ENCODE measurements at regions not wholly inside any gene's neighbourhood (a gene's known extent, or its start where the extent isn't known, plus 50 kb on each side); places are given as distances from the start of the nearest gene placed in this dataset.

DNA sequence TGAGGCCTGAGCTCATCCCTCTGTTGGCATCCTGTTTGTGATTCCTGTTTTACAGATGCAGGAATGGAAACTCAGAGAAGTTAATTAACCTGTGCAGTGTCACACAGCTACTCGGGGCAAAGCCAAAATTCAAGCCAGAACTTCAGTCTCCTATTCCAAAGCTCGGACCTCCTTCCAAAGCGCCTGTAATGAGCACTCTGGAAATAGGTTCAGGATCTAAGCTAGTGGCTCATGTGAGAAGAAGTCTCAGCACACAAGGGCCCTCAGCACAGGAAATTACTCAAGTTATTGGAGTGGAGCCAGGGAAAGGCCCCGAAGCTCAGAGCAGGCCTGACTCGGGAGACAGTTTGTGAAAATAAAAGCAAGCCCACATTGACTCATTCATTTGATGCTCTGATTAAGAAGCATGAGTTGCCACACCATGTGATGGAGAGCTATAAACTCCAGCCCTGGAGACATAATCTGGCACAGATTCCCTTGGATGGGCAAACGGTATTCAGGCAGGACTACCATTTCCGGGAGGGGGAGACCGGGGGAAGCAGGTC lies 50.6 kb upstream of the LYST start:
- TF ChIP-seq, protein P1, sequence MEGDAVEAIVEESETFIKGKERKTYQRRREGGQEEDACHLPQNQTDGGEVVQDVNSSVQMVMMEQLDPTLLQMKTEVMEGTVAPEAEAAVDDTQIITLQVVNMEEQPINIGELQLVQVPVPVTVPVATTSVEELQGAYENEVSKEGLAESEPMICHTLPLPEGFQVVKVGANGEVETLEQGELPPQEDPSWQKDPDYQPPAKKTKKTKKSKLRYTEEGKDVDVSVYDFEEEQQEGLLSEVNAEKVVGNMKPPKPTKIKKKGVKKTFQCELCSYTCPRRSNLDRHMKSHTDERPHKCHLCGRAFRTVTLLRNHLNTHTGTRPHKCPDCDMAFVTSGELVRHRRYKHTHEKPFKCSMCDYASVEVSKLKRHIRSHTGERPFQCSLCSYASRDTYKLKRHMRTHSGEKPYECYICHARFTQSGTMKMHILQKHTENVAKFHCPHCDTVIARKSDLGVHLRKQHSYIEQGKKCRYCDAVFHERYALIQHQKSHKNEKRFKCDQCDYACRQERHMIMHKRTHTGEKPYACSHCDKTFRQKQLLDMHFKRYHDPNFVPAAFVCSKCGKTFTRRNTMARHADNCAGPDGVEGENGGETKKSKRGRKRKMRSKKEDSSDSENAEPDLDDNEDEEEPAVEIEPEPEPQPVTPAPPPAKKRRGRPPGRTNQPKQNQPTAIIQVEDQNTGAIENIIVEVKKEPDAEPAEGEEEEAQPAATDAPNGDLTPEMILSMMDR (IDR thresholded peaks at IDR 0.05) = no peak
- no peak for TF ChIP-seq POLR2A (IDR thresholded peaks at IDR 0.05)

All from lower leg skin (tissue), 3 donors.